HEK293 (cell line): ENCODE measurements at regions not wholly inside any gene's neighbourhood (a gene's known extent, or its start where the extent isn't known, plus 50 kb on each side); places are given as distances from the start of the nearest gene placed in this dataset.

Source experiments
- CTCF ChIA-PET: fragments of 350-600 bp; formaldehyde crosslinking; extraction: SDS; loops from one replicate; lab custom pipeline; 2021; ENCODE audit warnings: antibody characterized with exemption; lab: Yijun Ruan, JAX
- POLR2A ChIA-PET: fragments of 300-600 bp; formaldehyde crosslinking; extraction: SDS; loops from one replicate; lab custom pipeline; 2020; ENCODE audit warnings: antibody characterized with exemption, inconsistent platforms; lab: Yijun Ruan, JAX
- H3K27ac ChIP-seq: fragments of 200-500 bp; sonication (Bioruptor generic); 2 replicates; pipeline ENCODE4 v1.5.1; 2014; ENCODE audit warnings: low read depth, low read length, control low read depth, inconsistent platforms; ENCODE audit errors: extremely low read depth
- H3K36me3 ChIP-seq, 2 experiments: fragments of 200-500 bp in 1 of 2; sonication (Bioruptor generic) in 1 of 2; 1 replicate in 1 of 2; 2 replicates in 1 of 2; pipeline ENCODE4 v1.5.1; 2014 to 2017; ENCODE audit warnings: inconsistent platforms in 2 of 2, low read length in 2 of 2; ENCODE audit not compliant: control insufficient read depth in 2 of 2, insufficient read depth in 1 of 2
- H3K4me1 ChIP-seq: fragments of 200-500 bp; sonication (Bioruptor generic); 2 replicates; pipeline ENCODE4 v1.5.1; 2014; ENCODE audit warnings: mild to moderate bottlenecking, low read length, inconsistent platforms; ENCODE audit not compliant: control insufficient read depth, insufficient read depth
- H3K4me3 ChIP-seq: 2 replicates; pipeline ENCODE4 v1.5.1; 2011; ENCODE audit warnings: low read depth, mild to moderate bottlenecking, control low read depth, low read length, moderate library complexity
- H3K9me3 ChIP-seq: fragments of 200-500 bp; sonication (Bioruptor generic); 2 replicates; pipeline ENCODE4 v1.5.1; 2014; ENCODE audit warnings: low read depth, low read length, inconsistent platforms; ENCODE audit not compliant: control insufficient read depth, insufficient read depth
- KLF8 ChIP-seq: fragments of 450-650 bp; formaldehyde crosslinking; IDR thresholded peaks from 2 replicates; pipeline ENCODE4 v1.5.1; 2016; ENCODE audit warnings: missing biosample characterization, missing genetic modification characterization
- WT1 ChIP-seq: fragments of 450-650 bp; formaldehyde crosslinking; IDR thresholded peaks from 2 replicates; pipeline ENCODE4 v1.5.1; 2016; ENCODE audit warnings: missing biosample characterization, missing genetic modification characterization
- ZNF174 ChIP-seq: fragments of 450-650 bp; formaldehyde crosslinking; IDR thresholded peaks from 2 replicates; pipeline ENCODE4 v1.5.0; 2017; ENCODE audit warnings: missing biosample characterization, mild to moderate bottlenecking, missing genetic modification characterization
- ZNF19 ChIP-seq: fragments of 450-650 bp; formaldehyde crosslinking; IDR thresholded peaks from 2 replicates; pipeline ENCODE4; 2016; ENCODE audit warnings: missing biosample characterization, missing genetic modification characterization, low read depth
- ZNF239 ChIP-seq: fragments of 450-650 bp; formaldehyde crosslinking; IDR thresholded peaks from 2 replicates; pipeline ENCODE4 v1.5.1; 2016; ENCODE audit warnings: missing biosample characterization, missing genetic modification characterization
- ZNF266 ChIP-seq: fragments of 450-650 bp; formaldehyde crosslinking; IDR thresholded peaks from 2 replicates; pipeline ENCODE4 v1.5.1; 2016; ENCODE audit warnings: missing biosample characterization, missing genetic modification characterization, low read depth
- ZNF341 ChIP-seq: fragments of 450-650 bp; formaldehyde crosslinking; IDR thresholded peaks from 2 replicates; pipeline ENCODE4; 2016; ENCODE audit warnings: low read depth, missing biosample characterization, missing genetic modification characterization
- ZNF423 ChIP-seq: fragments of 450-650 bp; formaldehyde crosslinking; IDR thresholded peaks from 2 replicates; pipeline ENCODE4 v1.5.1; 2016; ENCODE audit warnings: missing biosample characterization, missing genetic modification characterization
- ZNF544 ChIP-seq: fragments of 450-650 bp; formaldehyde crosslinking; IDR thresholded peaks from 2 replicates; pipeline ENCODE4 v1.5.0; 2017; ENCODE audit warnings: missing biosample characterization, missing genetic modification characterization
- ZNF555 ChIP-seq: fragments of 450-650 bp; formaldehyde crosslinking; conservative IDR thresholded peaks from 2 replicates; pipeline ENCODE4 v1.5.1; 2017; ENCODE audit warnings: missing biosample characterization, mild to moderate bottlenecking, missing genetic modification characterization, inconsistent platforms
- ZNF658 ChIP-seq: fragments of 450-650 bp; formaldehyde crosslinking; IDR thresholded peaks from 2 replicates; pipeline ENCODE4; 2016; ENCODE audit warnings: missing biosample characterization, missing genetic modification characterization
- ZNF677 ChIP-seq: fragments of 450-650 bp; IDR thresholded peaks from 2 replicates; pipeline ENCODE4 v1.5.0; 2018; ENCODE audit warnings: missing biosample characterization, mild to moderate bottlenecking, missing genetic modification characterization, moderate library complexity
- ZNF76 ChIP-seq: fragments of 450-650 bp; formaldehyde crosslinking; IDR thresholded peaks from 2 replicates; pipeline ENCODE4; 2016; ENCODE audit warnings: low read depth, missing biosample characterization, missing genetic modification characterization, borderline replicate concordance
- TF ChIP-seq, protein P1 (sequence below): fragments of 450-650 bp; IDR thresholded peaks from 2 replicates; pipeline ENCODE4 v1.5.1; 2018; ENCODE audit warnings: missing biosample characterization, missing genetic modification characterization
- TF ChIP-seq, protein P2 (sequence below): fragments of 450-650 bp; formaldehyde crosslinking; IDR thresholded peaks from 2 replicates; pipeline ENCODE4 v1.5.1; 2016; ENCODE audit warnings: missing biosample characterization, missing genetic modification characterization
- TF ChIP-seq, protein P3 (sequence below): fragments of 450-650 bp; formaldehyde crosslinking; IDR thresholded peaks from 2 replicates; pipeline ENCODE4 v1.5.1; 2016; ENCODE audit warnings: missing biosample characterization, missing genetic modification characterization
- TF ChIP-seq, protein P4 (sequence below): fragments of 450-650 bp; formaldehyde crosslinking; IDR thresholded peaks from 2 replicates; pipeline ENCODE4 v1.5.1; 2016; ENCODE audit warnings: missing biosample characterization, missing genetic modification characterization

DNA sequence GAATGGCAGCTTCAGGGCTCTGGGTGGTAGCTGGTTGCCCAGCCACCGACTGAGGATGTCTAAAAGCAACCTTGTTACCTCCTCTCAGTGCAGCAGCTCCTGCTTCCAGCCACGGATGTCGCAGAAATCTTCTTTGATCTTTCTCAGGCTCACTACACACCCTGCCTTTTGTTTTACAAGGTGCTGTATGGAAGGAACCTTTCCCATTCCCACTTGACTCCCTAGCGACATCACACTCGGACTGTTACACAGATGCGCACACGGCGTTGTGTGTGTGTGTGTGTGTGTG lies 135.8 kb upstream of the CPHXL start (continued):
- TF ChIP-seq, protein P1, sequence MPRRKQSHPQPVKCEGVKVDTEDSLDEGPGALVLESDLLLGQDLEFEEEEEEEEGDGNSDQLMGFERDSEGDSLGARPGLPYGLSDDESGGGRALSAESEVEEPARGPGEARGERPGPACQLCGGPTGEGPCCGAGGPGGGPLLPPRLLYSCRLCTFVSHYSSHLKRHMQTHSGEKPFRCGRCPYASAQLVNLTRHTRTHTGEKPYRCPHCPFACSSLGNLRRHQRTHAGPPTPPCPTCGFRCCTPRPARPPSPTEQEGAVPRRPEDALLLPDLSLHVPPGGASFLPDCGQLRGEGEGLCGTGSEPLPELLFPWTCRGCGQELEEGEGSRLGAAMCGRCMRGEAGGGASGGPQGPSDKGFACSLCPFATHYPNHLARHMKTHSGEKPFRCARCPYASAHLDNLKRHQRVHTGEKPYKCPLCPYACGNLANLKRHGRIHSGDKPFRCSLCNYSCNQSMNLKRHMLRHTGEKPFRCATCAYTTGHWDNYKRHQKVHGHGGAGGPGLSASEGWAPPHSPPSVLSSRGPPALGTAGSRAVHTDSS (tag by site-specific recombination): no peak
- TF ChIP-seq WT1 (tag by site-specific recombination): no peak

DNA sequence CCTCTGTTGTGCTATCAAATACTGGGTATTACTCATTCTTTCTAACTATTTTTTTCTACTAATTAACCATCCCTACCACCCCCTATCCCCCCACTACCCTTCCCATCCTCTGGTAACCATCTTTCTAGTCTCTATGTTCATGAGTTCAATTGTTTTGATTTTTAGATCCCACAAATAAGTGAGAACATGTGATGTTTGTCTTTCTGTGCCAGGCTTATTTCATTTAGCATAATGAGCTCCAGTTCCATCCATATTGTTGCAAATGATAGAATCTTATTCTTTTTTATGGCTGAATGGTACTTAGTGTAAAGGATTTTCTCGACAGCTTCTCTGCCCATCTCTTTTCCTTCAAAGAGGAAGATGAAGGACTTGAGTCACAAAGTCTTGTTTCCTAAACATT lies 138.0 kb upstream of the CPHXL start:
- no peak overlapping the region for H3K27ac ChIP-seq
- no peaks in the 10 kb centered on the region for H3K4me1 ChIP-seq
- H3K36me3 ChIP-seq: no peaks in the 10 kb centered on the region
- no peak overlapping the region for H3K4me3 ChIP-seq
- no peak for TF ChIP-seq ZNF677
- TF ChIP-seq, protein P2, sequence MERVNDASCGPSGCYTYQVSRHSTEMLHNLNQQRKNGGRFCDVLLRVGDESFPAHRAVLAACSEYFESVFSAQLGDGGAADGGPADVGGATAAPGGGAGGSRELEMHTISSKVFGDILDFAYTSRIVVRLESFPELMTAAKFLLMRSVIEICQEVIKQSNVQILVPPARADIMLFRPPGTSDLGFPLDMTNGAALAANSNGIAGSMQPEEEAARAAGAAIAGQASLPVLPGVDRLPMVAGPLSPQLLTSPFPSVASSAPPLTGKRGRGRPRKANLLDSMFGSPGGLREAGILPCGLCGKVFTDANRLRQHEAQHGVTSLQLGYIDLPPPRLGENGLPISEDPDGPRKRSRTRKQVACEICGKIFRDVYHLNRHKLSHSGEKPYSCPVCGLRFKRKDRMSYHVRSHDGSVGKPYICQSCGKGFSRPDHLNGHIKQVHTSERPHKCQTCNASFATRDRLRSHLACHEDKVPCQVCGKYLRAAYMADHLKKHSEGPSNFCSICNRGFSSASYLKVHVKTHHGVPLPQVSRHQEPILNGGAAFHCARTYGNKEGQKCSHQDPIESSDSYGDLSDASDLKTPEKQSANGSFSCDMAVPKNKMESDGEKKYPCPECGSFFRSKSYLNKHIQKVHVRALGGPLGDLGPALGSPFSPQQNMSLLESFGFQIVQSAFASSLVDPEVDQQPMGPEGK: no peak
- no peak for TF ChIP-seq ZNF19 (tag by site-specific recombination)
- TF ChIP-seq ZNF76 (tag by site-specific recombination): no peak
- TF ChIP-seq ZNF239 (tag by site-specific recombination): no peak
- TF ChIP-seq ZNF266: no peak
- TF ChIP-seq ZNF341 (tag by site-specific recombination): no peak
- TF ChIP-seq, all 188 proteins: peak for 0
- no peaks in the 10 kb centered on the region for H3K9me3 ChIP-seq
- ChIA-PET POLR2A (no interaction called here), CTCF (no interaction called here)

DNA sequence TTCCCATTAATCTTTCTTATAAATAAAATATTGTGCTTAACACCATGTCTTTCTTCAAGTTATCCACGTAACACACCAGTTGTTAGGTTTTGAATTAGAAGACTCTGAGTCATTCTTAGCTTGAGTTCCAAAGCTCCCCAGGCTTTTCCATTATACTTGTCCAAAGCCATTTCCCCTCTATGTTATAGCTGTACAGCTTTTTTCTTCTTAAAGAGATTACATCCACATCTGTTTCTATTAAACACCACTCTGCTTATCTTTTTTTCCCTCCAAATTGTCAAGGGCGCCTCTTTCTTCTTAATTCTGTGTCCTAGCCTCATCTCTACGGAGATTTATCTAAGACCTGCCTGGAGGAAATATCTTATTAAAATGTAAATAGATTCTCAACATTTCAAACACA lies 139.4 kb upstream of the CPHXL start:
- Histone ChIP-seq H3K4me3 (no peak overlapping the region), H3K4me1 (no peaks in the 10 kb centered on the region), H3K36me3 (no peaks in the 10 kb centered on the region), H3K9me3 (no peaks in the 10 kb centered on the region), H3K27ac (no peak overlapping the region)
- no peak for TF ChIP-seq ZNF544
- TF ChIP-seq ZNF555: no peak
- TF ChIP-seq ZNF658: no peak
- TF ChIP-seq KLF8: no peak
- TF ChIP-seq ZNF677: no peak
- no peak for TF ChIP-seq ZNF423
- TF ChIP-seq ZNF174: no peak
- TF ChIP-seq, protein P3, sequence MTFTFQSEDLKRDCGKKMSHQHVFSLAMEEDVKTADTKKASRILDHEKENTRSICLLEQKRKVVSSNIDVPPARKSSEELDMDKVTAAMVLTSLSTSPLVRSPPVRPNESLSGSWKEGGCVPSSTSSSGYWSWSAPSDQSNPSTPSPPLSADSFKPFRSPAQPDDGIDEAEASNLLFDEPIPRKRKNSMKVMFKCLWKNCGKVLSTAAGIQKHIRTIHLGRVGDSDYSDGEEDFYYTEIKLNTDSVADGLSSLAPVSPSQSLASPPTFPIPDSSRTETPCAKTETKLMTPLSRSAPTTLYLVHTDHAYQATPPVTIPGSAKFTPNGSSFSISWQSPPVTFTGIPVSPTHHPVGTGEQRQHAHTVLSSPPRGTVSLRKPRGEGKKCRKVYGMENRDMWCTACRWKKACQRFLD (tag by site-specific recombination): no peak
- TF ChIP-seq, all 188 proteins: peak for 0
- POLR2A ChIA-PET: no interaction called here
- CTCF ChIA-PET: no interaction called here

DNA sequence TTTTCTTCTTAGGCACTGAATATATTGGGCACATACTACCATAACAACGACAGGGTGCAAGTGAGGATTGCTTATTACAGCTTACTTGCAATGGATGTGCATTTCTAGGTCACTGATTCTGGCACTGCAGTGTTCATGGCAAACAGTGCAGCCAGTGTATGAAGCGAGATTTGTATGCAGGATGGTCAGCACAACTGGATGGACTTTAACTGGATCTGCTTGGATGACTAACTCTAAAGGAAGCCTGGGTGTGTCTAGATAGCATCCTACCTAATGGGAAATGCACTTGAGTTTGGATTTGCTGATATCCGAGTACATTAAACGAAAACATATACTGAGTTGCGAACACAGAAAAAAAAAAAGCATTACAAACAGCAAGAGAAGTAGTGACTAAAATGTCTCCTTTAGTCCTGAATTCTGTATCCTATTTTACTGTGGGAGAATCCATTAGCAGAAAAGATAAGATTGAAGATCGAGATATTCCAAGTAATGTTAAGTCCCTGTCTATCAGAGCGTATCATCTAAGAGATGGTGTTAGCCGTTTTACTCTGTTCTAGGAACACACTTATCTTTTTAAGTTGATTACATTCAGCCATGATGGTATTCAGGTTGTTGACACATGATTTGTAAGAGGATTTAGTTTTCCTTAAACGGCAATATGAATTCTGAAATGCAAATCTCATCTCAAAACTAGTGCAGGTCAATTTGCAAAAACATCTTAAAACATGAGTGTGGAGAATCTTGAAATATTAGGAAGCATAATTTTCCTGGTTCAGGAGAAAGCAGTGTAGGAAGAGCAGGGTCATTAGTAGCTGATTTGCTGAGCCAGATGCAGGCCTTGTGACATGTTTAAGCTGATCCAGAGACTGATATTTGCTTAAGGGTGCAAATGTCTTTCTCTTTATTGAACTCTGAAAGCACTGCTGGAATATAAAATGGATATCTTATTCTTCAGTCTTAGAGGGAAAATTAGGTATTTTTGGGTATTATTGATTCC lies 142.6 kb upstream of the CPHXL start:
- CTCF ChIA-PET: no interaction called here
- POLR2A ChIA-PET: no interaction called here

More for the DNA sequence above, 142.6 kb upstream of the CPHXL start:
- TF ChIP-seq, protein P4, sequence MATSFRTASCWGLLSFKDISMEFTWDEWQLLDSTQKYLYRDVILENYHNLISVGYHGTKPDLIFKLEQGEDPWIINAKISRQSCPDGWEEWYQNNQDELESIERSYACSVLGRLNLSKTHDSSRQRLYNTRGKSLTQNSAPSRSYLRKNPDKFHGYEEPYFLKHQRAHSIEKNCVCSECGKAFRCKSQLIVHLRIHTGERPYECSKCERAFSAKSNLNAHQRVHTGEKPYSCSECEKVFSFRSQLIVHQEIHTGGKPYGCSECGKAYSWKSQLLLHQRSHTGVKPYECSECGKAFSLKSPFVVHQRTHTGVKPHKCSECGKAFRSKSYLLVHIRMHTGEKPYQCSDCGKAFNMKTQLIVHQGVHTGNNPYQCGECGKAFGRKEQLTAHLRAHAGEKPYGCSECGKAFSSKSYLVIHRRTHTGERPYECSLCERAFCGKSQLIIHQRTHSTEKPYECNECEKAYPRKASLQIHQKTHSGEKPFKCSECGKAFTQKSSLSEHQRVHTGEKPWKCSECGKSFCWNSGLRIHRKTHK (tag by site-specific recombination): no peak
- no peak for TF ChIP-seq ZNF544
- Histone ChIP-seq H3K27ac (no peak overlapping the region), H3K4me1 (no peaks in the 10 kb centered on the region), H3K9me3 (no peaks in the 10 kb centered on the region), H3K36me3 (no peaks in the 10 kb centered on the region), H3K4me3 (no peak overlapping the region)
